ENCODE measurements at regions not wholly inside any gene's neighbourhood (a gene's known extent, or its start where the extent isn't known, plus 50 kb on each side); places are given as distances from the start of the nearest gene placed in this dataset.

GRCh38 chr17:73960469-73960868 lies 243.0 kb upstream of the RPL38 start:
- ChIA-PET POLR2A (no interaction called here), CTCF (no interaction called here)

- ChIA-PET CTCF (no interaction called here), POLR2A (no interaction called here)
Observed at GRCh38 chr17:73962308-73962707, 241.2 kb upstream of the RPL38 start.

- POLR2A ChIA-PET, result no interaction called here
- CTCF ChIA-PET, result interaction anchor here (0.7 kb wide), 1 partner anchor 52 kb away, joined by 3 read pairs; no protein-coding TSS in a partner anchor
Observed at GRCh38 chr17:73968680-73969079, 234.8 kb upstream of the RPL38 start.

GRCh38 chr17:73969956-73970355 lies 233.5 kb upstream of the RPL38 start:
- ChIA-PET POLR2A (no interaction called here), CTCF (no interaction called here)

GRCh38 chr17:73971127-73971526 lies 232.4 kb upstream of the RPL38 start:
- CTCF ChIA-PET, result no interaction called here
- POLR2A ChIA-PET, result no interaction called here

- POLR2A ChIA-PET, result no interaction called here
- CTCF ChIA-PET, result no interaction called here
Observed at GRCh38 chr17:73972056-73972455, 231.4 kb upstream of the RPL38 start.

GRCh38 chr17:73972901-73973300 lies 230.6 kb upstream of the RPL38 start:
- POLR2A ChIA-PET, result no interaction called here

GRCh38 chr17:73973586-73974409 lies 229.7 kb upstream of the RPL38 start:
- POLR2A ChIA-PET, result no interaction called here
- CTCF ChIA-PET, result no interaction called here

More at GRCh38 chr17:73972901-73973300, 230.6 kb upstream of the RPL38 start:
- CTCF ChIA-PET, result no interaction called here

GRCh38 chr17:73974536-73974935 lies 228.9 kb upstream of the RPL38 start:
- CTCF ChIA-PET, result no interaction called here
- POLR2A ChIA-PET, result interaction anchor here (0.7 kb wide), 1 partner anchor 126 kb away, joined by 13 read pairs; no protein-coding TSS in a partner anchor

- POLR2A ChIA-PET, result no interaction called here
Observed at GRCh38 chr17:73976147-73976546, 227.3 kb upstream of the RPL38 start.

GRCh38 chr17:73976676-73977521 lies 226.6 kb upstream of the RPL38 start:
- POLR2A ChIA-PET, result no interaction called here
- CTCF ChIA-PET, result no interaction called here

More at GRCh38 chr17:73976147-73976546, 227.3 kb upstream of the RPL38 start:
- CTCF ChIA-PET, result no interaction called here

- ChIA-PET POLR2A (no interaction called here), CTCF (no interaction called here)
Observed at GRCh38 chr17:73980517-73980916, 223.0 kb upstream of the RPL38 start.

GRCh38 chr17:73982871-73983270 lies 220.6 kb upstream of the RPL38 start:
- ChIA-PET POLR2A (no interaction called here), CTCF (no interaction called here)

GRCh38 chr17:73983621-73984400 lies 219.7 kb upstream of the RPL38 start:
- CTCF ChIA-PET, result no interaction called here
- POLR2A ChIA-PET, result no interaction called here

- CTCF ChIA-PET, result interaction anchor here (0.7 kb wide), 1 partner anchor 96 kb away, joined by 3 read pairs; no protein-coding TSS in a partner anchor
- POLR2A ChIA-PET, result no interaction called here
Observed at GRCh38 chr17:73984941-73985340, 218.5 kb upstream of the RPL38 start.

- ChIA-PET POLR2A (no interaction called here), CTCF (interaction anchor here (0.7 kb wide), 1 partner anchor 97 kb away, joined by 3 read pairs; no protein-coding TSS in a partner anchor)
Observed at GRCh38 chr17:73985466-73986015, 217.9 kb upstream of the RPL38 start.

- ChIA-PET POLR2A (no interaction called here), CTCF (no interaction called here)
Observed at GRCh38 chr17:73986641-73987177, 216.8 kb upstream of the RPL38 start.

GRCh38 chr17:73987395-73987794 lies 216.1 kb upstream of the RPL38 start:
- ChIA-PET POLR2A (no interaction called here), CTCF (no interaction called here)

- ChIA-PET POLR2A (no interaction called here), CTCF (no interaction called here)
Observed at GRCh38 chr17:73987845-73988509, 215.5 kb upstream of the RPL38 start.

Measured in activated CD8-positive, alpha-beta memory T cell treated with anti-CD3 and anti-CD28 coated beads for 36 hours (primary cell).